Progenitor cell of endocrine pancreas (in vitro differentiated cells): ENCODE measurements at regions not wholly inside any gene's neighbourhood (a gene's known extent, or its start where the extent isn't known, plus 50 kb on each side); places are given as distances from the start of the nearest gene placed in this dataset.
A peak's percentile ranks its signal among the peaks of the same experiment; 100 is the strongest.

Source experiments
- DNase-seq: peaks from one replicate; pipeline ENCODE4 v3.0.0; 2021; ENCODE audit warnings: low spot score; ENCODE audit not compliant: unreplicated experiment
- H3K27ac Mint-ChIP-seq: 2 replicates; pipeline ENCODE4 v1.8.0; 2021; ENCODE audit warnings: mild to moderate bottlenecking, moderate library complexity, mixed read lengths
- H3K27me3 Mint-ChIP-seq: 2 replicates; pipeline ENCODE4 v1.8.0; 2021; ENCODE audit warnings: mixed read lengths
- H3K36me3 Mint-ChIP-seq: 2 replicates; pipeline ENCODE4 v1.8.0; 2022; ENCODE audit warnings: mixed read lengths; ENCODE audit not compliant: insufficient read depth
- H3K4me1 Mint-ChIP-seq: 2 replicates; pipeline ENCODE4 v1.8.0; 2021; ENCODE audit warnings: low read depth, mixed read lengths
- H3K4me3 Mint-ChIP-seq: 2 replicates; pipeline ENCODE4 v1.8.0; 2021; ENCODE audit warnings: low read depth, mild to moderate bottlenecking, moderate library complexity, mixed read lengths
- H3K9me3 Mint-ChIP-seq: 2 replicates; pipeline ENCODE4 v1.8.0; 2021; ENCODE audit warnings: low read depth, mixed read lengths
- CTCF ChIP-seq: fragments of 200-600 bp; sonication (generic); IDR thresholded peaks from one replicate; pipeline ENCODE4 v1.5.0; 2021; ENCODE audit warnings: antibody characterized with exemption, mild to moderate bottlenecking; ENCODE audit not compliant: unreplicated experiment

- Mint-ChIP-seq H3K27me3 (peaks cover 6% of the 10 kb centered on the region), H3K36me3 (no peaks in the 10 kb centered on the region), H3K4me3 (no peak overlapping the region), H3K4me1 (peaks cover 2% of the 10 kb centered on the region), H3K9me3 (peaks cover 14% of the 10 kb centered on the region), H3K27ac (no peak overlapping the region)
- DNase-seq = peak; percentile 2
- no peak for TF ChIP-seq CTCF
Measured at GRCh38 chr11:69370984-69371709, 77.2 kb downstream of the MYEOV start.

- Mint-ChIP-seq H3K4me1 (peaks cover 2% of the 10 kb centered on the region), H3K9me3 (peaks cover 14% of the 10 kb centered on the region), H3K27ac (peak overlapping the region; percentile 36), H3K36me3 (no peaks in the 10 kb centered on the region), H3K4me3 (no peak overlapping the region), H3K27me3 (peaks cover 6% of the 10 kb centered on the region)
- no peak for TF ChIP-seq CTCF
- DNase-seq = peak; percentile 7
Measured at GRCh38 chr11:69371731-69372588, 78.0 kb downstream of the MYEOV start.

GRCh38 chr11:69372589-69373250, 78.8 kb downstream of the MYEOV start:
- Mint-ChIP-seq H3K4me1 (peaks cover 2% of the 10 kb centered on the region), H3K36me3 (no peaks in the 10 kb centered on the region), H3K27ac (no peak overlapping the region), H3K9me3 (peaks cover 14% of the 10 kb centered on the region), H3K27me3 (peaks cover 6% of the 10 kb centered on the region), H3K4me3 (no peak overlapping the region)
- no peak for TF ChIP-seq CTCF
- peak; percentile 4 for DNase-seq

- Mint-ChIP-seq H3K27me3 (peaks cover 6% of the 10 kb centered on the region), H3K27ac (no peak overlapping the region), H3K4me1 (peaks cover 2% of the 10 kb centered on the region), H3K36me3 (no peaks in the 10 kb centered on the region), H3K4me3 (no peak overlapping the region), H3K9me3 (peaks cover 14% of the 10 kb centered on the region)
- no peak for TF ChIP-seq CTCF
- DNase-seq = no peak
Measured at GRCh38 chr11:69373251-69373635, 79.3 kb downstream of the MYEOV start.
